HG02970 (cell line): ENCODE measurements at regions not wholly inside any gene's neighbourhood (a gene's known extent, or its start where the extent isn't known, plus 50 kb on each side); places are given as distances from the start of the nearest gene placed in this dataset.
A peak's percentile ranks its signal among the peaks of the same experiment; 100 is the strongest.
"Not testable (repeated sequence)": the region's sequence is repeated elsewhere in the genome, so short reads cannot be mapped to it uniquely, and the experiment has no call there.

Experiments
- ATAC-seq: cut with Tn5 transposase; IDR thresholded peaks from one replicate; pipeline ENCODE4 v1.9.1; 2021; ENCODE audit warnings: mild to moderate bottlenecking, moderate library complexity, moderate number of reproducible peaks; ENCODE audit not compliant: unreplicated experiment, low FRiP score

GRCh38 chr2:128502638-128503246 lies 184.1 kb upstream of the HS6ST1 start:
- no peak for ATAC-seq

- no peak for ATAC-seq
These were observed 185.0 kb upstream of the HS6ST1 start for GRCh38 chr2:128503399-128504245.

GRCh38 chr2:128504246-128505149 lies 185.8 kb upstream of the HS6ST1 start:
- no peak for ATAC-seq

DNA sequence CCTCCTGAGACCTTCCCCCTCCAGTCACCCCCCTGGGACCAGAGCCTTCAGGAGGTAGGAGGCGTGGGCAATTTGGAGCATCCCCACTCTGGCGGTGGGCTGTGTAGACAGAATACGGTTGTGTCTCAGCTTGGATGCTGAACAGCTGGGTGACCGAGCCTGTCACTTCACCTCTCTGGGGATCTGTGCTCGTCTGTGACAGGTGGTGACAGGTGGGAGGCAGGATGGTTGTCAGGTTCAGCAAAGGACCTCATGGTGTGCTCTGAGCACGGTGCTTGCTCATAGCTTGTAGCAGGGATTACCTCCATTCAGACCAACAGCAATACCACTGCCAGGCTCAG lies 186.5 kb upstream of the HS6ST1 start:
- no peak for ATAC-seq

GRCh38 chr2:128505575-128506526 lies 187.2 kb upstream of the HS6ST1 start:
- no peak for ATAC-seq

DNA sequence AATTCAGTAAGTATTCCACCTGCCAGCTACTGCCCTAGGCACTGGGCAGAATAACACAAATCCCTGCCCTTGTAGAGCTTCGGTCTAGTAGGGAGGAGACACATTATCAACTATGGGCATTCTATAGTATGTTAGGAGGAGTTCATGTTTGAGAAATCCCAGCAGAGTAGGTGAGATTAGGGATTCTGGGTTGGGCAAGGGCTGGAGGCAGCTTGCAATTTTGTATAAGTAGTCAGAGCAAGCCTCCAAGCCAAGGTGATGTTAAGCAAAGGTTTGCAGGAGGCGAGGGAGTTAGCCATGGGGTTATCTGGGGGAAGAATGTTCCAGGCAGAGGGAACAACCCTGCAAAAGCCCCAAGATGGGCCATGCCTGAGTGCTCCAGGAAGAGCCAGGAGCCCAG lies 187.9 kb upstream of the HS6ST1 start:
- no peak for ATAC-seq

DNA sequence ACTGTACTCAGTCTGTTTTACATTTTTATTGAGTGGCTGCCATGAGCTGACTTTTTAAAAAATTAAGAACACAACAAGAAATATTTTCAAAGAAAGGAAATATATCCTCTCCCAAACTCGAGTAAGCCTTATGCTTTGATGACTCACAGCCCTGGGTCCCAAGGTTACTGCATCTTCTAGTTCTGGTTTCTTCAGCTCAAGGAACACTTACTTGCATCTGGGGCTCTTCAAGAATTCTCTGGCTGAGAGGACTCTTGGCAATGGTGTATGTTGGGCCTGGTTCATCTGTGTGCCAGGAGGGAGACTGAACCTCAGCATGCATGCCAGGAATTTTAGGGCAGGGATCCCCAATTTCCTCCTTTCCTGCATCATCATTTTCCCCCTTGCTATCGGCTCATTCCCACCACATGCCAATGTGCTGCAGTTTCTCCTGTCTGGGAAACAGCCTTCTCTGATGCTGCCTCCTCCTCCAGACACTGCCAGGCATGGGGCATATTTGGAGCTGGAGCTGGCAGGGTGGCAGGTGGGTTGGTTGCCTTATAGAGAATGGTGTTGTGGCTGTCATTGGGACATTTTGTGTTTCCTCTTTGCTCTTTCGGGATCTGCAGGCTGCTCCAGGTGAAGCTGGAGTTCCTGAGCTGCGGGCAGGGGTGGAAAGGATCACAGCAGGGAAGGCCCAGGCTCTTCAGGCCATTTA lies 192.2 kb upstream of the HS6ST1 start:
- ATAC-seq = no peak

DNA sequence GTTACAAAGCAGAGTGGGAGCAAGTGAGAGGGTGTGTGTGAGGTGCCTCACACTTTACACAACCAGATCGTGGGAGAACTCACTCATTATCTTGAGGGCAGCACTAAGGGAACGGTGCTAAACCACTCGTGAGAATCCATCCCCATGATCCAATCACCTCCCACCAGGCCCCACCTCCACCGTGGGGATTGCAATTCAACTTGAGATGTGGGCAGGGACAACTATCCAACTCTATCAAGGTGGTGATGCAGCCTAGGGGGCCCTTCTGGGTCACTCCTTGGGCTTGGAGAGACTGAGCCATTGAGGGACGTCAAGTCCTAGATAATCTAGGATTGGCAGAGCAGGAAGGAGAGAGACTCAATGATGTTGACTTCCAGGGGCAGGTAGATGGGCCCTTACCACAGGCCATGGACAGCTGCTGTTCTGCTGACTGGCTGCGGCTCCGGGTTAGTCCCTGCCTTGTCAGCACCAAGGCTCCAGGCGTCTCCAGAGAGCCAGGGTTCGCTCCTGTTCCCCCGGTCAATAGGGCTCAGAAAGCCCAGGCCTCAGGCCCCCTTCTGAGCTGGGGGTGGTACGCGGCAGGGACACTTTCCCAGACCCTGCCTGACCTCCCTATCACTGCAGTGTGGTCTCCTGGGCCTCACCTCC lies 193.2 kb upstream of the HS6ST1 start:
- no peak for ATAC-seq

DNA sequence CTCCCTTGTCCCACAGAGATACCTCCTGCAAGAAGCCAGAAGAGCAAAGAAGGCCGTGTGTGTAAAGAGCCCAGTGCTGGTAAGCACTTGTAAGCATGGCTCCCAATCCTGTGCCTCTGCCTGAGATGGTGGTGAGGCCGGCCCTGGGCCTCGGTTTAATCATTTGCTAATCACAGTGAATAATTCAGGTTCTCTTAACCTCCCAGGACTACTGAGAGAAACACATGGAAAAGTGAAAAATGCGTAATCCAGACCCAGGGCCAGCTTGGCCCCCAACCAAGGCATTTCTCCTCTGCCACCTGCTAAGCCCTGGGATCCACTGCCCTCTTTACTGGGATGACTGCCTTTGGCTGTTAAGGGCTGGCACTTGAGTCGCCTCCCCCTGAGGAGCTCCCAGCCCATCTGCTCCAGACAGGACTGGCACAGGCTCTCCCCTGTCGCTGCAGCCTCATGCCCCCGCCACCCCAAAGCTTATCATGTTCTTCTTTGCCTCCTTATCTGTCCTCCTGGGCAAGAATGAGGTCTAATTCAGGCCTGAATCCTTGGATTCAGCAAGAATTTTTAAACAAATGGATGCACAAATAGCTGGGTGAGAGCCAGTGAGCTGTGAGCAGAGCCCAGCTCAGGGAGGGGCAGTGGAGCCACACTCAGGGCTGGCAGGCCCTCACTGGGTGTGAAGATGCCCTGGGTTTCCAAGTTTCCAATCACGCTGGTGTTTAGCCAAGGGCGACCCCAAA lies 193.9 kb upstream of the HS6ST1 start:
- no peak for ATAC-seq

DNA sequence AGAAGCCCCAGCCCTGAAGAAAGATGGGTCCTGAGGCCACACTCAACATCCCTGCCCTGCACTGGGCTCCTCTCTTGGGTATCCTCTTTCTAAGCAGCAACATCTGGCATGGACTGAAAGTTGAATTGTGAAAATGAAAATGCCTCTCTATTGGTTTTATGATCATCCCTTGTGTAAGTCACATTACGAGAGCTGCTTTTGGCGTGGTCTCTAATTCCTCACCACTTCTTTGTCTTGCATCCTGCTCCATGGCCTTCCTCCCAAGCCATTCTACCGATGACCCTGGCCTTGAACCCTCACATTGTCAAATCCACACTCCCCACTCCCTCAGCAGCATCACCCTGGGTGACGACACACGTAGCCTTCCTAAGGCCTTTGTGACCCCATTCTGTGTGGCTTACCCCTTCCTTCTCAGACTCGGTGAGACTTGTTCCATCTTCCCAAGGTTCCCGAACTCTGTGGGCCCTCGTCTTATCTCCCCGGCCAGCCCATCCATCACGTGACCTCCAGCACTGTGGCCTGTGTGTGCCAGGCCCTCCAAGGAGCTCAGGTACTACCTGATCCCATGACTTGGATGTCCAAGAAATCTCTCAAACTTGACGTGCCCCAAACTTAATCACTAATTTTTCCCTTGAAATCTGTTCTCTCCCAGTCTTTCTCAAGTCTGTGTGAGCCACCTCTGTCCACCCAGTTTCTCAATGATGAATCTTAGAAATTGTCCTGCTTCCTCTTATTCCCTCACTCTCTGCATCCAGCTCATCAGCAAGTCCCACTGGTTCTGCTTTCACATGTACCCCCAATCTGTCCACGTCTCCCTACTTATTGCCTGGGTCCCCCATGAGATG lies 194.7 kb upstream of the HS6ST1 start:
- ATAC-seq = no peak

DNA sequence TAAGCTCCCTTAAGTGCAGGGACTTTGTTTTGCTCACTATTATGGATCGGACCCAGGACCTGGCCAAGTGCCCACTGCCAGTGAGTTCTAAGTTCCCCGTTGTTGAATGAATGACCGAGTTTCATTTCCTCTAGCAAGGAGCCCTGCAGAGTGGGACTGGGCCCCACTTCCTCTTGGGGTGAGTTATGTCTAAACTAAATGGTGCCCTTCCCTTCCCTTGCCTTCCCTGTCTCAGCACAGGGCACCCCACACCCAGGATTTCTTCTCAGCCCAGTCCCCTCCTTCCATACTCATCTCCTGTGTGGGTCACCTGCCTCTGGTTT lies 195.3 kb upstream of the HS6ST1 start:
- ATAC-seq = no peak

GRCh38 chr2:128514555-128514955 lies 195.9 kb upstream of the HS6ST1 start:
- no peak for ATAC-seq

DNA sequence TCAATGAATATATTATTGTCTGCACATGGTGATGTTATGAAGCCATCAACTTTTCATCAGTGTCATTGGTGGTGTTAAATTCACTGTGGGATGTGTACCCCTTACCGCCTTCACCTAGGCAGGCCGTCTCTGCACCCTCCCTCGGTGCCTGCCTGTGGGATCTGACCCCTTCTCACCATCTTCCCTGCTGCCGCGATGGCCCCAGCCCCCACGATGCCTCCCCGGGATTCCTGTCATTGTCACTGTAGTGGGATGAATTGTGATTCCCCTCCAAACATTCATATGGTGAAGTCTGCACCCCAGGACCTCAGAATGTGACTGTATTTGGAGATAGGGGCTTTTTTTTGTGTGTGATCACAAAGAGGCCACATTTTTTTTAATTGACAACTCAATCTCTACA lies 198.3 kb upstream of the HS6ST1 start:
- ATAC-seq = no peak

DNA sequence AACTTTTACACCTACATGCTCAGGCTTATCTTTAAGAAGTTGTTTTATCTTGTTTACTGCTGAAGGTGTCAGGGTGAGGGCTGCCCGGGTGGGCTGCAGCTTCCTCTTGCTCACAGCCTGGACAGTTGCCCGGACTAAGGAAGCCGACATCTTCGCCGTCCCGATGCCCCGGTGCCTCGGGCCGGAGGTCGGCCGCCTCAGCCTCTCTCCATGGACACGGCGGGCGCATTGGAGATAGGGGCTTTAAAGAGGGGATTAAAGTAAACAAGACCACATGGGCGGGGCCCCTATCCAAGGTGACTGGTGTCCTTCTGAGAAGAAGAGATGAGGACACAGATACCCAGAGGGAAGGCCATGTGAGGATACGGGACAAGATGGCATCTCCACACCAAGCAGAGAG lies 200.4 kb upstream of the HS6ST1 start:
- not testable (repeated sequence) for ATAC-seq

DNA sequence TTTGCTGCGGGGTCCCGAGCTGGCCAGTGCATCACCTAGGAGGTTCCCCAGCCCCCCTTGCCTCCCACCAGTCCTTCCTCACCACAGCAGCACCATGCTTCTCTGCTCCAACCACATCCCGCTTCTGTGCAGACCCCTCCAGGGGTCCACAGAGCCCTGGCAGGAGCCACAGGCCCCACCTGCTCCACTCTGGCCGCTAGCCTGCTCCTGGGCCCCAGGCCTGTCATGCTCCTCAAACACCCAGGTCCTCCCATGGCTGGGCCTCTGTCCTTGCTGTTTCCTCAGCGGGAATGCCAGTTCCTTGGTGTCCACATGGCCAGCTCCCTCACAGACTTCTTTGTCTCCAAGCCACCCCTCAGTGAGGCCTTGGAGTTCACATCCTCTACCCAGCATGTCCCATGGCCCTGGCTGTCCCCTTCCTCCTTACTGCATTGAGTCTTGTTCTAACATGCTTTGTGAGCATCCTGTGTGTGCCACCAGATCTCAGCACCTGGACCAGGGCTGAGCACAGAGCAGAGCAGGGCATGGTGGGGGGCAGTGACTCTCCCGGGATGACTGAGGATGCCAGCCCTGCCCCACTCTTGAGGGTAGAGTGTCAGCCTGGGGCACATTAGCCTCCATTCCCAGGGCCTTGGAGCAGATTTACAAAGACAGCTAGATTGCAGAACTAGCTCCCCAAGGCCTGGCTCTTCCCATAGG lies 201.0 kb upstream of the HS6ST1 start:
- ATAC-seq = no peak

DNA sequence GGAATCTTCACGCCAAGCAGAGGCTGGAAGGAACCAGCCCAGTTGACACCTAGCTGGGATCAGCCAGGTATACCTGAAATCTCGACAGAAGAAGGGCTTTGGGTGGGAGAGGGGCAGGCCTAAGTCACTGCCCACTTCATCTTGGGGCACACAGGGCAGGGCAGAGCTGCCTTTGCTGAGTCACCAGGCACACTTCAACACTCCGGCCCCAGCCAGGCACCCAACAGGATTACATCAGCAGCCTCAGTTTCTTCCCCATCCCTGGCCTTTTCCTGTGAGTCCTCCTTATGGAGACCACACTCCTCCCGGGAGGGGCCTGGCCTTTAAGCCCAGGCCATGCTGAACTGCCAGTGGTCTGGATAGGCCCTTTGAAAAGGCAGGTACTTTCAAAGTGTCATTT lies 201.7 kb upstream of the HS6ST1 start:
- ATAC-seq = no peak

DNA sequence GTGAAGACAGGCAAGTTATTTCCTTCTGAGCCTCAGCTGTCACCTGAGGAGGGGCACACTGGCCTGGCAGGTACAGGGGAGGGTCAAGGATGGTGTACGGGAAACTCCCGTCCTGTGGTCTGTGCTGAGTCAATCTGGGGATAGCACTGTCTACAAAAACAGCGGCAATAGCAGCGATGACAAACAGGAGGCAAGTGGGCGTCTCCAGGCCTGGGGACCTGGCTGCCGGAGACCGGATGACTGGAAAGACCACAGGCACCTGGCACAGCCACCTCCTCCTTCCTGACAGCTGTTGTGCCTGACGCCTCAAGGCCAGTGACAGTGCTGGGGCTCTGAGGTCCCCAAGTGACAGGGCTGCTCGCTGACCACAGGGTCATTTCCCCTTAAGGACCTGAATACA lies 202.1 kb upstream of the HS6ST1 start:
- ATAC-seq = peak; percentile 80
